Naive B cell (primary cell): ENCODE measurements at regions not wholly inside any gene's neighbourhood (a gene's known extent, or its start where the extent isn't known, plus 50 kb on each side); places are given as distances from the start of the nearest gene placed in this dataset.

Source experiments
- ATAC-seq, 2 donors: fragments of 150-1000 bp; cut with Tn5 transposase; 2 replicates each; pipeline ENCODE4 v1.10.0; 2021; ENCODE audit warnings: low read depth in 2 of 2, mild to moderate bottlenecking in 2 of 2, moderate library complexity in 2 of 2
- DNase-seq: peaks from one replicate; pipeline ENCODE4 v3.0.0; 2022
- H3K27ac Mint-ChIP-seq, 6 donors: one replicate each; pipeline ENCODE4 v1.8.0; 2020 to 2022; ENCODE audit warnings: mild to moderate bottlenecking in 6 of 6, mixed read lengths in 6 of 6, moderate library complexity in 5 of 6, inconsistent platforms in 2 of 6
- H3K27me3 Mint-ChIP-seq, 3 donors: one replicate each; pipeline ENCODE4 v1.8.0; 2021 to 2022; ENCODE audit warnings: mixed read lengths in 3 of 3, mild to moderate bottlenecking in 1 of 3
- H3K36me3 Mint-ChIP-seq, 2 donors: one replicate each; pipeline ENCODE4 v1.8.0; 2020 to 2022; ENCODE audit warnings: mixed read lengths in 2 of 2, inconsistent platforms in 1 of 2, mild to moderate bottlenecking in 1 of 2
- H3K4me1 Mint-ChIP-seq, 3 donors: one replicate each; pipeline ENCODE4 v1.8.0; 2020 to 2022; ENCODE audit warnings: mixed read lengths in 3 of 3, inconsistent platforms in 1 of 3, mild to moderate bottlenecking in 1 of 3, moderate library complexity in 1 of 3
- H3K4me3 Mint-ChIP-seq, 8 donors: one replicate each; pipeline ENCODE4 v1.8.0; 2020 to 2022; ENCODE audit warnings: mild to moderate bottlenecking in 8 of 8, mixed read lengths in 8 of 8, moderate library complexity in 8 of 8, inconsistent platforms in 2 of 8
- H3K9me3 Mint-ChIP-seq, 7 donors: one replicate each; pipeline ENCODE4 v1.8.0; 2020 to 2022; ENCODE audit warnings: mixed read lengths in 7 of 7, mild to moderate bottlenecking in 5 of 7, inconsistent platforms in 2 of 7, moderate library complexity in 1 of 7

DNA sequence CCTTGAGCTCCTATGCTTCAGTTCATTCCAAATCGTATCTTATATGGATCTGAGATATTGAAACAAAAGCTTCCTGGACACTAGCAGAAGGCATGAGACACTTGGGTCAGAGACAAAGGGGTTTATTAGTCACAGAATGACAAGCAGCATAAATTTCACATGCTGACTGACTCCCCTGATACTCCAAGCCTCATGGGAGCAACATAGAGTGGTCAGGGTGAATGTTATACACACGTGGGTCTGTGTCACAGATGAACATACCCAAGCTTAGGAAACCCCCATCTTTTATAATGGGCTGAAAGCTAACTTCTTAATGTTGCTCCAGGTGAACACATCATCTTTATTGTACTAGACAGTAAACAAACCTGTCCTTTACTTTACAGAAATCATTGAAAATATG, 599.9 kb upstream of the RGS18 start:
- Mint-ChIP-seq H3K4me3 (no peak overlapping the region), H3K27ac (no peak overlapping the region), H3K9me3 (peaks cover 0 to 8% (median 2%) of the 10 kb centered on the region in 7 donors), H3K27me3 (no peaks in the 10 kb centered on the region), H3K4me1 (no peaks in the 10 kb centered on the region), H3K36me3 (no peaks in the 10 kb centered on the region)
- DNase-seq (no peak), ATAC-seq (no peak)

DNA sequence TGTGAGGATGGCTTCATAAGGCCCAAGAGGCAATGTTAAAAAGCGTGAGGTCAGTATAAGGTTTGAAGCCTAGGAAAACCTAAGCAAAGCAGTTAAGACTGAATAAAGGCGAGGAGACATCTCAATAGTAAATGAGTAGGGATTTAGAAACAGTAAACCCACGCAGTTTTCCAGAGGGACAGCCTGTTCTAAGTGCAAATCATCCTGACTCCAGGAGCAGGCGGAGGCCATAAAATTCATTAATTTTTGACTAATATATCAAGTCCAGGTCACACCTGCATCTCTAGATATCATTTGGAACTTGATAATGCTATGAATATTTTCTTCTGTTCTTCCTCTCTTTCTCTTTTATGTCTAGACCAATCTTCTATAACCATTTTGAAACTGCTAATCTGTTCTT, 597.0 kb upstream of the RGS18 start:
- Mint-ChIP-seq H3K9me3 (peaks cover 0 to 8% (median 2%) of the 10 kb centered on the region in 7 donors), H3K27ac (no peak overlapping the region), H3K4me3 (no peak overlapping the region), H3K36me3 (no peaks in the 10 kb centered on the region), H3K27me3 (no peaks in the 10 kb centered on the region), H3K4me1 (no peaks in the 10 kb centered on the region)
- DNase-seq (no peak), ATAC-seq (no peak)

DNA sequence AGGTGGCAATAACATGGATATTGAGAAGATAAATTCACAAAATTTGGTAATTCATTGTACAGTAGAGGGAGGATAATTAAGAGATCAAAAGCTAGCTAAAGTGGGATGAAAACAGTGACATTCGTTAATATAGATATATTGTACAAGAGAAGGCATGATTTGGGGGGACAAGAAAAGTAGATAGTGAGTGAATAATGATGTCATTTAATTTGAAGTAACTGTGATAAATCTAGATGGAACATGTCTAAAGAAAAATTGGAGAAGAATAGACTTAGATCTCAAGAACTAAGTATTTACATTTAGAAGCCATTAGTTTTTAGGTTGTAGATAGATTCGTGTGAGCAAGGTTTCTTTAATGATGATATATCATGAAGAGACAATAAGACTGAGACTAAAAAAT, 594.0 kb upstream of the RGS18 start:
- ATAC-seq (no peak), DNase-seq (no peak)
- no peaks in the 10 kb centered on the region for H3K36me3 Mint-ChIP-seq
- H3K9me3 Mint-ChIP-seq = peaks cover 0 to 7% (median 2%) of the 10 kb centered on the region in 7 donors
- H3K4me3 Mint-ChIP-seq = no peak overlapping the region
- H3K4me1 Mint-ChIP-seq = no peaks in the 10 kb centered on the region
- no peaks in the 10 kb centered on the region for H3K27me3 Mint-ChIP-seq
- no peak overlapping the region for H3K27ac Mint-ChIP-seq

DNA sequence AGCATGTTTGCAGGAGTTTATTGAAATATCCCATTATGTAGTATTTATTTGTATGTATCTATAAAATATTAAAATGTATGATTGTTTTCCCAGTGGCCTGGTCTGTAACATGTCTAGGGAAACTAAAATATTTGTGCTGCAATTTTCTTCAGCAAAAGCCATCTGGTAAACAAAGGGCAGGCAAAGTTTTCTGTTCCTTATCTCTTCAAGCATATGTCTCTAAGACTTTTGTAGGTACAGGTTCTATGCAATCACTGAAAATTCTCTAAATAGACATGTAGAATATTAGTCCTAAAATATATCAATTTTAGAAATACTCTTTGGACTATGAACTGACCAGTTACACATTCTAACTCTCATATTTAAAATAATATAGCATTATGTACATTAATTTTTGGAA, 585.8 kb upstream of the RGS18 start:
- Mint-ChIP-seq H3K27me3 (no peaks in the 10 kb centered on the region), H3K4me1 (no peaks in the 10 kb centered on the region), H3K4me3 (no peak overlapping the region), H3K36me3 (no peaks in the 10 kb centered on the region), H3K27ac (no peak overlapping the region), H3K9me3 (peaks cover 0 to 2% (median 0%) of the 10 kb centered on the region in 7 donors)
- ATAC-seq (no peak), DNase-seq (no peak)

DNA sequence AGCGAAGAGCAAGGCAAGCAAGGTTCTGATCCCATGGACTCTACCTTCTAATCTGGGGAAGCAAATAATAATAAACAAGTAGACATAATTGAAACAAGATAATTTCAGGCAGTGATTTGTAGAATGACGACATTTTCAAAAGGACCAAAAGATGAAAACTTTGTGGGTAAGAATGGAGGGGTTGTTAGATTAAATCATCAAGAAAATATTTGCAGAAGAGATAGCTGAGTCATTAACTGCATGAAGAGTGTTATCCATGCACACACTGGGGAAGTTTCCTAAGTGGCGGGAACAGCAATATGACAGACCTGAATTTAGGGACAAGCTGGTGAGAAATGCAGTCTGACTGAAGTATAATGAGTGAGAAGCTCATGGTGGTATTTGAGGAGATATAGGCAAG, 583.1 kb upstream of the RGS18 start:
- Mint-ChIP-seq H3K36me3 (no peaks in the 10 kb centered on the region), H3K4me3 (no peak overlapping the region), H3K4me1 (no peaks in the 10 kb centered on the region), H3K9me3 (peaks cover 0 to 3% (median 0%) of the 10 kb centered on the region in 7 donors), H3K27me3 (no peaks in the 10 kb centered on the region), H3K27ac (no peak overlapping the region)
- DNase-seq (no peak), ATAC-seq (no peak)

DNA sequence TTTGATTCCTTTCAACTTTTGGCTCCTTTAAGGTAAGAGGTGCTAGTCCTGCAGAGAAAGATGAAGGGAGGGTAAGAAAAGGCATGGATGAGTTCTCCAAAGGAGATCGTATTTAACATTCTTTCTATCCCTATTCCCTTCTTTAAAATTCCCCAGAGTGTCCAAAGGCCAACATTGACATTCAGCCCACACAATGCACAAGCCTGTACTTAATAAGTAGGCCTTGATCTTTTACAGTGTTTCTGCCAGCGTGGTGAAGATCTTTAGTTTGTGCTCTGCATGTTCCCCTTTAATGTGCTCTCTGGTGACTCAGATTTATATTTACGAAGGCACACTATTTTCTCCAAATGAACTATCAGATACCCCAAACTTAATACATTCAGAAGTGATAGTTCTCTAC, 582.5 kb upstream of the RGS18 start:
- DNase-seq (no peak), ATAC-seq (no peak)
- Mint-ChIP-seq H3K27me3 (no peaks in the 10 kb centered on the region), H3K27ac (no peak overlapping the region), H3K9me3 (peaks cover 0 to 3% (median 0%) of the 10 kb centered on the region in 7 donors), H3K36me3 (no peaks in the 10 kb centered on the region), H3K4me1 (no peaks in the 10 kb centered on the region), H3K4me3 (no peak overlapping the region)

DNA sequence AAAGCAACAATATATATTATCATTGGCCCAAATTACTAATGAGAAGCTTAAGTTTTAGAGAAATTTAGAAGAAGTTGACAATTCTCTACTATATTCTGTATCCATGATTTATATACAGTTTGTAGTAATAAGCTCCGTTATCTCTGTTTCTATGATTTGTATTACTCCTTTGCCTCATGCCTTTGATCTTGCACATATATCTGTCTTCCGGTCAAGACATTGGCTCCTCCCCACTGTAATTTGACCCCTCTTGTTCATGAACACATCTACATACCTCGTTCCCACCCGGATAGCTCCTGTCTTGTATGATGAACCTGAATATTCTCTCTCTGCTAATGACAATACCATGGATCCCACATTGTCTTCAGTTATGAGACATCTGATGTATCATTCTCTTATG, 581.0 kb upstream of the RGS18 start:
- H3K4me1 Mint-ChIP-seq = no peaks in the 10 kb centered on the region
- H3K4me3 Mint-ChIP-seq = no peak overlapping the region
- ATAC-seq (no peak), DNase-seq (no peak)
- H3K27ac Mint-ChIP-seq = no peak overlapping the region
- no peaks in the 10 kb centered on the region for H3K36me3 Mint-ChIP-seq
- no peaks in the 10 kb centered on the region for H3K27me3 Mint-ChIP-seq
- H3K9me3 Mint-ChIP-seq = peaks cover 0 to 5% (median 0%) of the 10 kb centered on the region in 7 donors

DNA sequence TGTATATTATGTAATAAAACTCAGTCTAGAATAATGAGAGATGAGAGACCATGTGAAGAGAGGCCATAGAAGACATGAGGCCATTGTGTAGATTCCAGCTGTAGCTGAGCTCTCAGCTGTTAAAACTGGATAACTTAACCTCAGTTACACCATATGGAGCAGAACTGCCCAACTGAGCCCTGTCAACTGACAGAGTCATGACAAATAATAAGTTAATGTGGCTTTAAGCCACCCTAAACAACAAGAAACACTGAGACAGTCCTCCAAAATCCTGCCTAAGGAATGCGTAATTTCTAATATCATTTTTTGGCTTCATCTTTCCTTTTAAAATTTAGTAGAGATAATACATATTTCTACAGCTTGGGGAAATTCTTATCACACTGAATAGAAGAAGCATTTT, 580.0 kb upstream of the RGS18 start:
- Mint-ChIP-seq H3K27ac (no peak overlapping the region), H3K4me3 (no peak overlapping the region), H3K36me3 (no peaks in the 10 kb centered on the region), H3K4me1 (no peaks in the 10 kb centered on the region), H3K9me3 (peaks cover 0 to 5% (median 0%) of the 10 kb centered on the region in 7 donors), H3K27me3 (no peaks in the 10 kb centered on the region)
- no peak for DNase-seq
- no peak for ATAC-seq

DNA sequence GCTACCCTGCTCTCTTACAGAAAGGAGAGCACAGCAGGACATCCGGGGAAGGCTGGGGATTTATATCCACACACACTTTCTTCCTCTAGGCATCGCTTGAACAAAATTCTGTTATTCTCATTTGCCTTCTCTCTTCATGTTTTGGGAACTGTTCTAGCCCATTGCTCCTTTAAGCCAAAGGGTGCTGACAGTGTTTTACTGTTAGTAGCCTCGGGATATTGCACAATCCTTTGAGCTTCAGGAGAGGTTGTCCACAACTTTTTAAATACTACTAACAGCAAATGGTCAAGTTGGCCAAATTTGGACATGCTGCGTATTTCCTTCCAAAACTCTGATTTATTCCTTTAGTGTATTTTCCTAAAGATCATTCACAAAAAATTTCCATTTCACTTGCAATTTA, 579.2 kb upstream of the RGS18 start:
- H3K36me3 Mint-ChIP-seq = no peaks in the 10 kb centered on the region
- H3K9me3 Mint-ChIP-seq = peaks cover 0 to 5% (median 0%) of the 10 kb centered on the region in 7 donors
- H3K4me1 Mint-ChIP-seq = no peaks in the 10 kb centered on the region
- no peak overlapping the region for H3K27ac Mint-ChIP-seq
- no peaks in the 10 kb centered on the region for H3K27me3 Mint-ChIP-seq
- ATAC-seq (no peak), DNase-seq (no peak)
- peak overlapping the region in 1 of 8 donors; percentile 12 for H3K4me3 Mint-ChIP-seq

DNA sequence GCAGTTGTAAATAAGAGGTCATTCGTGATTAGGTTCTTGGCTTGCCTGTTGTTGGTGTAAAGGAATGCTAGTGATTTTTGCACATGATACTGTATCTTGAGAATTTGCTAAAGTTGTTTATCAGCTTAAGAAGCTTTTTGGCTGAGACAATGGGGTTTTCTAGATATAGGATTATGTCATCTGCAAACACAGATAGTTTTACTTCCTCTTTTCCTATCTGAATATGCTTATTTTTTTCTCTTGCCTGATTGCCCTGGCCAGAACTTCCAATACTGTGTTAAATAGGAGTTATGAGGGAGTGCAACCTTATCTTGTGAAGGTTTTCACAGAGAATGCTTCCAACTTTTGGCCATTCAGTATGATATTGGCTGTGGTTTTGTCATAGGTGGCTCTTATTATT, 576.1 kb upstream of the RGS18 start:
- H3K9me3 Mint-ChIP-seq = peaks cover 0 to 5% (median 4%) of the 10 kb centered on the region in 7 donors
- no peak overlapping the region for H3K27ac Mint-ChIP-seq
- DNase-seq (no peak), ATAC-seq (no peak)
- no peaks in the 10 kb centered on the region for H3K36me3 Mint-ChIP-seq
- no peak overlapping the region for H3K4me3 Mint-ChIP-seq
- no peaks in the 10 kb centered on the region for H3K4me1 Mint-ChIP-seq
- no peaks in the 10 kb centered on the region for H3K27me3 Mint-ChIP-seq

DNA sequence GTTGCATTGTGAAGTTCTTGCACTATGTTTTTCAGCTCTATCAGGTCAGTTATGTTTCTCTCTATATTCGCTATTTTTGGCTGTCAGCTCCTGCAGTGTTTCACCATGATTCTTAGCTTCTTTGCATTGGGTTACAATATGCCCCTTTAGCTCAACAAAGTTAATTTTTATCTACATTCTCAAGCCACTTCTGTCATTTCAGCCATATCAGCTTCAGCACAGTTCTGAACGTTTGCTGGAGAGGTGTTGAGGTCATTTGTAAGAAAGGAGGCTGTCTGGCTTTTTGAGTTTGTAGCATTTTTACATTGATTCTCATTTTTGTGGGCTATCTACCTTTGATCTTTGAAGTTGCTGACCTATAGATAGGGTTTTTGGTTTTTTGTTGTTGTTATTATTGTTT, 573.2 kb upstream of the RGS18 start:
- no peak overlapping the region for H3K4me3 Mint-ChIP-seq
- H3K9me3 Mint-ChIP-seq = peaks cover 0 to 5% (median 4%) of the 10 kb centered on the region in 7 donors
- DNase-seq (no peak), ATAC-seq (no peak)
- no peaks in the 10 kb centered on the region for H3K36me3 Mint-ChIP-seq
- H3K27ac Mint-ChIP-seq = no peak overlapping the region
- no peaks in the 10 kb centered on the region for H3K4me1 Mint-ChIP-seq
- no peaks in the 10 kb centered on the region for H3K27me3 Mint-ChIP-seq

DNA sequence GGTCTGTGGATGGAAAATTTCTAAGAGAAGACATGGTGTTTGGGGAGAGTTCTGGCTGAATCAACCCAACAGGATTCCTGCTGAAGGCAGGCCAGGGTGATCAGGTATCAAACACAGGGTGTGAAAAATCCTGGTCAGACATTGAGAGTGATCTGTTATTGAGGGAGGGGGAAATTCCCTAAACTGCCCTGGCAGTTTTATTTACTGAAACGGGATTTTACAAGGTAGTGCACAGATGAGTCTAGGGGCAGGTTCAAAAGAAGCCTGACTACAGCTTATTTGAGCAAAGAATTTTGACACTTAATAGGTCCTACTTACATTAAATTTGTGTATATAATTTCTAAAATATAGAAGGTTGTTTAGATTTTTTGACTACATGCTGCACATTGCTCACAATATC, 569.4 kb upstream of the RGS18 start:
- no peaks in the 10 kb centered on the region for H3K4me1 Mint-ChIP-seq
- DNase-seq (no peak), ATAC-seq (no peak)
- no peak overlapping the region for H3K27ac Mint-ChIP-seq
- no peak overlapping the region for H3K4me3 Mint-ChIP-seq
- H3K9me3 Mint-ChIP-seq = peaks cover 0 to 9% (median 0%) of the 10 kb centered on the region in 7 donors
- H3K36me3 Mint-ChIP-seq = no peaks in the 10 kb centered on the region
- H3K27me3 Mint-ChIP-seq = no peaks in the 10 kb centered on the region

DNA sequence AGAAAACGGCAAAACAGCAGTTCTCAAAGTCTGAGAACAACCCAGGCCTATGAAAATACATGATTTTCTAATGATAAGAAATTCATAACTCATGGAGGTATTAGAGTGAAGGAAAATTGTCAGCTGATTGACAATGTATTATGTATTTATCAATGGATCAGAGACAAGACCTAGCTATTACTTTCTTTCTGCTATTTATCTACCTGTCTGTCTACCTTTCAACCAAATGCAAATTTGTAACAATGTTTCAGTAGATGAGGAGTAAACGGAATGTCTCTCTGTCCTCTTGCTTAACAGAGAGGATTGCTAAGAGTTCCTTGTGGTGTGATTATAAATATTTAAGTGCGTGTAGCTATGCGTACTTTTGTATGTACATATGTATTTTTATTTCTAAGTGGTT, 568.7 kb upstream of the RGS18 start:
- no peak for DNase-seq
- Mint-ChIP-seq H3K9me3 (peaks cover 0 to 9% (median 0%) of the 10 kb centered on the region in 7 donors), H3K27ac (no peak overlapping the region), H3K4me3 (no peak overlapping the region), H3K27me3 (no peaks in the 10 kb centered on the region), H3K36me3 (no peaks in the 10 kb centered on the region), H3K4me1 (no peaks in the 10 kb centered on the region)
- ATAC-seq = no peak

DNA sequence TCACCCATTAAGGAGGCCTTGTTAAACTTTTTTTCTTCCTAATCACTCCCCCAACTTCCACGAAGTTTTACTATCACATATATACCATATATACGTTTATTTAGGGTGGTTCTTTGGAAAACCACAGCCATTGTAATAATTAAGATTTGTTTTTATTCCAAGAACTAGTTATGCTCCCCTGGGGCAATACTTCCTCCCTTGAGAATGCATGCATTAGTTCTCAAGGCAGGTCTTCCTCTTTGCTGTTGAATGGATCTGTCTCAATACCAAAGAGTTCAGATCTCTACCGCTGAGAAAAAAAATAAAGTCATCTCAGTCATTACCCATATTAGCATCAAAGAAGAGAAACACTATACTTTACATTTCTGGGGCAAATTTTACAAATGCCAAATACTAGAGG, 567.7 kb upstream of the RGS18 start:
- Mint-ChIP-seq H3K9me3 (peaks cover 0 to 9% (median 0%) of the 10 kb centered on the region in 7 donors), H3K36me3 (no peaks in the 10 kb centered on the region), H3K27me3 (no peaks in the 10 kb centered on the region), H3K4me1 (no peaks in the 10 kb centered on the region), H3K27ac (no peak overlapping the region), H3K4me3 (no peak overlapping the region)
- no peak for DNase-seq
- ATAC-seq = no peak

DNA sequence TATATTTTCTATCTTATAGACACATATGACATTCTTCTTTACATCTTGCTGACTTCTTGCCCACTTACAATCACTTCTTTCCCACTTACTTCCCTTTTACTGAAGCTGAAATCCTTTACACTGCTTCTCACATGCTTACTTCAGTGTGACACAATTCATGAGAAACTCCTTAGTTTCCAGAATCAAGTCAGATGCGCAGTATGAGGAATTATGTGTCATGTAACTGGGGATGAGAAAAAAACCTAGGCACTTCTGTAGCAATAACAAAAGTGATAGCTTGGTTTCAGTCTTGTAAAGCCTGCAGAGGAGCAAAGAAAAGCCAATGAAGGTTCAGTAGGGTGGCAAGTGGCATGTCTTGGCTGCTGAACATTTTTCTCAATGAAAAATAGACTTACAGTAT, 566.2 kb upstream of the RGS18 start:
- H3K36me3 Mint-ChIP-seq = no peaks in the 10 kb centered on the region
- H3K27me3 Mint-ChIP-seq = no peaks in the 10 kb centered on the region
- ATAC-seq (no peak), DNase-seq (no peak)
- H3K27ac Mint-ChIP-seq = no peak overlapping the region
- H3K4me1 Mint-ChIP-seq = no peaks in the 10 kb centered on the region
- H3K4me3 Mint-ChIP-seq = no peak overlapping the region
- peaks cover 0 to 5% (median 0%) of the 10 kb centered on the region in 7 donors for H3K9me3 Mint-ChIP-seq
